ENCODE measurements at regions not wholly inside any gene's neighbourhood (a gene's known extent, or its start where the extent isn't known, plus 50 kb on each side); places are given as distances from the start of the nearest gene placed in this dataset.

- no peak for TF ChIP-seq ZSCAN22 (CRISPR knock-in tag; IDR thresholded peaks at IDR 0.05)
- no peak for TF ChIP-seq ZNF552 (CRISPR knock-in tag; IDR thresholded peaks at IDR 0.05; ENCODE audit: borderline replicate concordance)
- TF ChIP-seq SMC3 (IDR thresholded peaks at IDR 0.05; ENCODE audit: low read length) = peak; percentile 52
- no peak for TF ChIP-seq ZNF44 (CRISPR knock-in tag; IDR thresholded peaks at IDR 0.05)
- no peak for TF ChIP-seq ZNF432 (CRISPR knock-in tag; IDR thresholded peaks at IDR 0.05; ENCODE audit: borderline replicate concordance)
- no peak for TF ChIP-seq ESRRA (CRISPR knock-in tag; IDR thresholded peaks at IDR 0.05; ENCODE audit: low read depth)
- no peak for TF ChIP-seq BHLHE40 (IDR thresholded peaks at IDR 0.05; ENCODE audit: low read length)
- no peak for TF ChIP-seq SNAI1 (CRISPR knock-in tag; IDR thresholded peaks at IDR 0.05; ENCODE audit: borderline replicate concordance)
- no peak for TF ChIP-seq HDAC6 (IDR thresholded peaks at IDR 0.05; ENCODE audit: low read depth, low read length)
- peak; percentile 66 for TF ChIP-seq STAG1 (CRISPR knock-in tag; IDR thresholded peaks at IDR 0.05)
- TF ChIP-seq PPARG (CRISPR knock-in tag; conservative IDR thresholded peaks at IDR 0.05) = no peak
- TF ChIP-seq EP300 (IDR thresholded peaks at IDR 0.05; ENCODE audit: low read depth in 2 of 2, low read length in 2 of 2) = no peak
- TF ChIP-seq EP300 (CRISPR knock-in tag; IDR thresholded peaks at IDR 0.05; ENCODE audit: borderline replicate concordance) = no peak
- TF ChIP-seq ZIK1 (CRISPR knock-in tag; IDR thresholded peaks at IDR 0.05; ENCODE audit: borderline replicate concordance, low read depth) = no peak
- TF ChIP-seq RAD21 (CRISPR knock-in tag; IDR thresholded peaks at IDR 0.05) = peak; percentile 31; the same call in 1 of the 2 replicates
Measured at GRCh38 chr3:10703875-10704274, 112.2 kb upstream of the SLC6A11 start (continued).

GRCh38 chr3:10706156-10706739, 109.8 kb upstream of the SLC6A11 start:
- no peaks in the 10 kb centered on the region for H4K20me1 ChIP-seq (ENCODE audit: insufficient read depth, low read length)
- DNase-seq (ENCODE audit: low spot score) (no peak), ATAC-seq (peak; percentile 39; the same call in 2 of the 3 replicates), FAIRE-seq (no peak)
- intact Hi-C loops (cut with micrococcal nuclease; ENCODE audit: unreplicated experiment) = no loop called here
- H3K4me2 ChIP-seq (ENCODE audit: low read depth, low read length) = no peak overlapping the region
- H3K9me3 ChIP-seq (ENCODE audit: low read length) = no peaks in the 10 kb centered on the region
- H3K9ac ChIP-seq (ENCODE audit: insufficient read depth, low read depth, low read length) = no peak overlapping the region
- no TSS peak for BruUV-seq (replicated peaks)
- ChIA-PET POLR2A (no interaction called here), CTCF (ENCODE audit: low intra/inter-chr PET ratio, low total read pairs) (no interaction called here)
- TF ChIP-seq KLF16 (CRISPR knock-in tag; IDR thresholded peaks at IDR 0.05) (no peak), ZNF652 (CRISPR knock-in tag; IDR thresholded peaks at IDR 0.05; ENCODE audit: borderline replicate concordance, low read depth) (peak; percentile 81), STAG1 (CRISPR knock-in tag; IDR thresholded peaks at IDR 0.05) (peak; percentile 44), CTCF (CRISPR knock-in tag; IDR thresholded peaks at IDR 0.05) (peak; percentile 38)
- no peak overlapping the region for H3K27ac ChIP-seq (ENCODE audit: extremely low read length, insufficient read depth, low read length)
- H3K4me1 ChIP-seq (ENCODE audit: insufficient read depth, low read length) = no peaks in the 10 kb centered on the region
- no peaks in the 10 kb centered on the region for H3K36me3 ChIP-seq (replicated peaks in 1 of 2; ENCODE audit: control insufficient read depth in 1 of 2, insufficient read depth in 2 of 2, low read length in 2 of 2)
- 0% methylated on average over 5 of the region's 5 CpGs for WGBS (ENCODE audit: low lambda C conversion rate)
- H3K27me3 ChIP-seq (ENCODE audit: control insufficient read depth in 1 of 2, insufficient read depth in 2 of 2, low read length in 2 of 2) = peaks cover 8 to 45% of the 10 kb centered on the region in 2 experiments
- in situ Hi-C loops (cut with HindIII; ENCODE audit: extremely low pct_ligation_motif_present, low pct_unique_long_range_greater_than_20kb) = no loop called here
- H3K79me2 ChIP-seq (ENCODE audit: insufficient read depth, low read length) = no peaks in the 10 kb centered on the region
- no peak overlapping the region for H3K4me3 ChIP-seq (replicated peaks in 1 of 3; ENCODE audit: insufficient read depth in 1 of 3, low read depth in 2 of 3, low read length in 3 of 3)
- no peak overlapping the region for H2AFZ ChIP-seq (ENCODE audit: low read length)

Data from HepG2 (cell line).